ENCODE measurements at regions not wholly inside any gene's neighbourhood (a gene's known extent, or its start where the extent isn't known, plus 50 kb on each side); places are given as distances from the start of the nearest gene placed in this dataset.
"Not testable (repeated sequence)": the region's sequence is repeated elsewhere in the genome, so short reads cannot be mapped to it uniquely, and the experiment has no call there.

GRCh38 chr15:22239806-22240180, 159.5 kb downstream of the OR4M2 start:
- no peak for DNase-seq (ENCODE audit: low read depth in 4 of 4, low spot score in 1 of 4)

- DNase-seq (ENCODE audit: low read depth in 4 of 4, low spot score in 1 of 4) = no peak
Observed at GRCh38 chr15:22240403-22240802, 160.1 kb downstream of the OR4M2 start.

GRCh38 chr15:22240986-22241385, 160.7 kb downstream of the OR4M2 start:
- no peak for DNase-seq (ENCODE audit: low read depth in 4 of 4, low spot score in 1 of 4)

GRCh38 chr15:22241451-22241850, 161.1 kb downstream of the OR4M2 start:
- no peak for DNase-seq (ENCODE audit: low read depth in 4 of 4, low spot score in 1 of 4)

- DNase-seq (ENCODE audit: low read depth in 4 of 4, low spot score in 1 of 4) = not testable (repeated sequence)
Observed at GRCh38 chr15:22242311-22242710, 162.0 kb downstream of the OR4M2 start.

GRCh38 chr15:22243440-22244130, 163.3 kb downstream of the OR4M2 start:
- DNase-seq (ENCODE audit: low read depth in 4 of 4, low spot score in 1 of 4) = no peak

GRCh38 chr15:22249511-22249910, 169.2 kb downstream of the OR4M2 start:
- DNase-seq (ENCODE audit: low read depth in 4 of 4, low spot score in 1 of 4) = not testable (repeated sequence)

- not testable (repeated sequence) for DNase-seq (ENCODE audit: low read depth in 4 of 4, low spot score in 1 of 4)
Observed at GRCh38 chr15:22250501-22251290, 170.4 kb downstream of the OR4M2 start.

GRCh38 chr15:22251422-22251821, 171.1 kb downstream of the OR4M2 start:
- DNase-seq (ENCODE audit: low read depth in 4 of 4, low spot score in 1 of 4) = no peak

- DNase-seq (ENCODE audit: low read depth in 4 of 4, low spot score in 1 of 4) = not testable (repeated sequence)
Observed at GRCh38 chr15:22252047-22252446, 171.7 kb downstream of the OR4M2 start.

- DNase-seq (ENCODE audit: low read depth in 4 of 4, low spot score in 1 of 4) = not testable (repeated sequence)
Observed at GRCh38 chr15:22252521-22252920, 172.2 kb downstream of the OR4M2 start.

DNA sequence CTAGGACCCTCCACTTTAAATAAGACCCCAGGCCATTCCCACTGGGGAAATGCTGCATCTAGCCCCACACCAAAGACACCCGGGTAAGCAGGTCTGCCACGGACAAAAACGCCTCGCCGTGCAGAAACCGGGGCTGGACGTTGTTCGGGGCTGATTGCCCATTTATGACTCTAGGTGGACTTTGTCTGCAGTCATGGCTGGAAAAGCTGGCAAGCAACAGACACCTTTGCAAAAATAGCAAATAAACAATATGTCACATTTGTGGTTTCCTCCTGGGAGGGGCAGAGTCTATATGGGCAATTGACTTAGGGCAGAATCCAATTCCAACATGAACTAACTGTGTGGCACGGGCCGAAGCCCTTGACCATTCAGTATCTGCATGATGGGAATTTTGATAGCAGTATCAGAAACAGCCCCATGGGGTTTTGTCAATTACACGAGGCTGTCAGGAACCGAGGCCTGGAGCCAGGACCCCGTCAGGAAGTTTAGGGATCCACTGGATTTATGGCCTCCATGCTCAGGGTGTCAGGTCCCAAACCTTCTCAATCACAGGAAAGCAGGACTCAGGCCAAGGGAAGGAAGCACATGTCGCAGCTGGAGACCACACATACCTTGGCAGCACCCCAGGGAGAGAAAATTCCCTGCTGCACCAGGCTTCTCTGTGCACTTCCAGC, 172.8 kb downstream of the OR4M2 start:
- not testable (repeated sequence) for DNase-seq (ENCODE audit: low read depth in 4 of 4, low spot score in 1 of 4)

DNA sequence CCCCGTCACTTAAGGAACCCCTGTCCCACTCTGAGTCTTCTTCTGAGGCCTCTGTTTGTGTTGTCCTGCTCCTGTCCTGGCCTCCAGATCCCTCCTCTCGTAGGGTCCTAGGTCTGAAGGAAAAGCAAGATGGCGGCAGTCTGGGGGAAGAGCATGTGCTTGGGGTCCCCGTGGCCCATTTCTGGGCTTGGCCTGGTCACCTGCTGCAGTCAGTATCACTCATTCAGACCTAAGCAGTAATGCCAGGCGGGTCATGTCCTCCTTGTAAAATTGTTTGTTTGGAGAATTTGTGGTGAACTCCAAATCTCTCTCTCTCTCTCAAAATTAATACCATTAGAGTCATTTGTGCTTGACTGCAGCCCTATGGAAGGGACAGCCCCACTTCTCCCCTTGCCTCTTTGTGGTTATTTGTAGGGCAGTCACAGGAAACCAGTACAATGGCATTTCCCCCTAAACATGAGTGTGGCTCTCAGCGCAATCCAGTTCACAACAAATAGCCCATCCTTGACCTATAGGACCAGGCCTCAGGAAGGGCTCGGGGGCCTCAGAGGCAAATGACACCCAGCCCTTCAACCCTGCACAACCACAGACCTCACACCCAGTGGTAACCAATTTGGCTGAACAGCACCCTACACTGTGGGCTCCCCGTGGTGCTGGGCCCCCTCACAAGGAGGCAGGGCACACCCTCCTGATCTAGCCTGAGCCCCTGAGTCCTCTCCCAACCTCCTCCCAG, 173.5 kb downstream of the OR4M2 start:
- no peak for DNase-seq (ENCODE audit: low read depth in 4 of 4, low spot score in 1 of 4)

DNA sequence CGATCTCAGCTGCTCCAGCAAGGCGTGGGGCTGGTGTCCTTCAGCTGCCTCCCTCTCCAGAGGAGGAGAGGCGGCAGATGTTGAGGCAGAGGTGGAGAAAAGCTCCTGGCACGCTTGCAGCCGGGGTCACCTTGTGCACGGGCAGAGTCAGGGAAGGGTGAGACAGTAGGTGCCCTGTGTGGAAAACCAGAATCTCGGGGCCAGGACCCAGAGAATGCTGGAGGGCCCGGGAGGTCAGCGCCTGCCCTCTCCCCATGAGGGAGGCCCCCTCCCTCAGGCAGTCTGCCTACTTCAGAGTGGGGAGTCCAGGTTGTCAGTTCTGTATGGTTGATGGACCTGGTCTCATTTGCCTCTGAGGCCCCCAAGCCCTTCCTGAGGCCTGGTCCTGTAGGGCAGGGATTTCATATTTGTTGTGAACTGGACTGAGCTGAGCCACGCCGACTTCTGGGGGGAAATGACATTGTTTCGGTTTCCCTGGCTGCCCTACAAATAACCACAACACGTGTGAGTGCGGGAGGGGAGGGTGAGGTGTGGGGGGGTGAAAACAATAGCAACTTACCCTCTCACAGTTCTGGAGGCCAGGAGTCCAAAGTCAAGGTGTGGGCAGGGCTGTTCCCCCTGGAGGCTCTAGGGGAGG, 174.2 kb downstream of the OR4M2 start:
- not testable (repeated sequence) for DNase-seq (ENCODE audit: low read depth in 4 of 4, low spot score in 1 of 4)

- not testable (repeated sequence) for DNase-seq (ENCODE audit: low read depth in 4 of 4, low spot score in 1 of 4)
Observed at GRCh38 chr15:22255606-22256005, 175.3 kb downstream of the OR4M2 start.

DNA sequence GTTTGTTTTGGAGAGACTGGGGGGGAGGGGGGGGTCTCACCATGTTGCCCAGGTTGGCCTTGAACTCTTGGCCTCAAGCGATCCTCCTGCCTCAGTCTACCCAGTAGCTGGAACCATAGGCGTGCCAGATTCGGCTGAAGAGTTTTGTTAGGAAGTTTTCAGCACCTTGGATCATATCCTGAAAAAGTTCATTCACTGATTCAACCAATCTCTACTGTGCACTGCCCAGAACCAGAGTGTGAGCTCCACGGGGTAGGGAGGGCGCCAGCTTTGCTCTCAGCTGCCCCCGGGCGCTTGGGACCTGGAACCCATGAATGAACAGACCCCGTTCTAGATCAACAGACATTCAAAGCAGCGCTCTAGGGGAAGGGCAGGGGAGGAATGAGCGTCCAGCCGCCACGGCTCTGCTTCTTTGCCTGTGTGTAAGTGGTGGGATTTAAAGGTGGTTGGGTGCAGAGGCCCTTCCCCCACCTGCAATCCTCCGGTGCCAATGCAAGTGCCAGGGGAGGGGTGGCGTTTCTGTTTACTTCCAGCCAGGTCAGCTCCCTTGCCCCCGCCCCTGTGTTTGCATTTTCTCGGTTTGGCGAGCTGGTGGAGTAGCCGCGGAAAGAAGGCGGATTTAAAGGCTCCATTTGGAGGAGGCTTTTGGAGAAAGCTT, 176.2 kb downstream of the OR4M2 start:
- not testable (repeated sequence) for DNase-seq (ENCODE audit: low read depth in 4 of 4, low spot score in 1 of 4)

- DNase-seq (ENCODE audit: low read depth in 4 of 4, low spot score in 1 of 4) = no peak
Observed at GRCh38 chr15:22257047-22258008, 177.0 kb downstream of the OR4M2 start.

GRCh38 chr15:22258009-22258397, 177.7 kb downstream of the OR4M2 start:
- DNase-seq (ENCODE audit: low read depth in 4 of 4, low spot score in 1 of 4) = no peak
